Stomach smooth muscle (tissue), 2 donors: ENCODE measurements at regions not wholly inside any gene's neighbourhood (a gene's known extent, or its start where the extent isn't known, plus 50 kb on each side); places are given as distances from the start of the nearest gene placed in this dataset.

ENCODE experiments used
- H3K27ac ChIP-seq: one replicate; pipeline ENCODE4 v1.7.0; 2013; ENCODE audit warnings: mild to moderate bottlenecking, low read length, inconsistent platforms
- H3K27me3 ChIP-seq, 2 donors: one replicate each; pipeline ENCODE4 v1.7.0; 2013; ENCODE audit warnings: low read length in 2 of 2; ENCODE audit not compliant: insufficient read depth in 2 of 2, control insufficient read depth in 1 of 2
- H3K36me3 ChIP-seq, 2 donors: one replicate each; pipeline ENCODE4 v1.7.0; 2013; ENCODE audit warnings: low read length in 2 of 2; ENCODE audit not compliant: control insufficient read depth in 2 of 2, insufficient read depth in 2 of 2
- H3K4me1 ChIP-seq: one replicate; pipeline ENCODE4 v1.7.0; 2013; ENCODE audit warnings: low read length; ENCODE audit not compliant: control insufficient read depth, insufficient read depth
- H3K4me3 ChIP-seq, 2 donors: one replicate each; pipeline ENCODE4 v1.7.0; 2013; ENCODE audit warnings: low read length in 2 of 2
- H3K9ac ChIP-seq, 2 donors: one replicate each; pipeline ENCODE4 v1.7.0; 2013; ENCODE audit warnings: low read length in 2 of 2, mild to moderate bottlenecking in 1 of 2
- H3K9me3 ChIP-seq, 2 donors: one replicate each; pipeline ENCODE4 v1.7.0; 2013; ENCODE audit warnings: low read length in 2 of 2; ENCODE audit not compliant: control insufficient read depth in 2 of 2
- donor health status: healthy.
- donor health status: Pancreatic carcinoma.

- Histone ChIP-seq H3K27ac (no peak overlapping the region), H3K27me3 (no peaks in the 10 kb centered on the region), H3K36me3 (no peaks in the 10 kb centered on the region), H3K9me3 (no peaks in the 10 kb centered on the region), H3K9ac (no peak overlapping the region), H3K4me3 (no peak overlapping the region), H3K4me1 (peaks cover 17% of the 10 kb centered on the region)
These were observed 53.3 kb upstream of the KY start for GRCh38 chr3:134704133-134704532.

GRCh38 chr3:134704556-134704955, 53.7 kb upstream of the KY start:
- H3K27me3 ChIP-seq: no peaks in the 10 kb centered on the region
- H3K36me3 ChIP-seq: no peaks in the 10 kb centered on the region
- H3K4me3 ChIP-seq: no peak overlapping the region

DNA sequence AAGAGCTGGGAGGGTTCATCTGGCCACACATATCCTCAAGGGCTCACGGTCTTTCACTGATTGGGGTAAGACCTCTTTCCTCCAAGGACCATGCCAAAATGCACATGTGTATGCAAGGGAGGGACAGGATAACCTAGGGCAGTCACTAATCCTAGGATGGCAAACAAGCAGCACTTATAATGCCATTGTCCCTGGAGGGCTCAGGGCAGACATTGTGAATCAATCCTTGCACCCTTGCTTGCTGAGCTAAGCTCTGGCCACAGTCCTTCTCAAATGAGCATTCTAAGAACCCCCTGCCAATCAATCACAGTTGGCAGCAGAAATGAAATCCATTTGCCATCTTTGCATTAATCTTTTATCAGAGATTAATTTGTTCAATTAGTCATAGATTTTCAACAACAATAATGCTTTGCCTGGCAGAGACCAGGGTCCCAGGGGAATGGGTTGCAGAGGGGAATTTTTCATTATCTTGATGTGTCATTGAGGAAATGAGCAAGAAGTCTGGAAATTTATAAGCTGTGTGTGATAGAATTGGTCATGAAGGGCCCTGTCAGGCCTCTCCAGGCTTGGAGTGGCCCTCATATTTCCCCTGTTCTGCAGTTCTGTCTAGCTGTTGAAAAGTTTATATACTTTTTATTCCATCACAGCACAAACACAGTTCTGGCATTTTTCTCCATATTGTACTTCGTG, 57.2 kb upstream of the KY start:
- H3K36me3 ChIP-seq: no peaks in the 10 kb centered on the region
- no peaks in the 10 kb centered on the region for H3K9me3 ChIP-seq
- no peaks in the 10 kb centered on the region for H3K27me3 ChIP-seq
- no peak overlapping the region for H3K9ac ChIP-seq
- peaks cover 22% of the 10 kb centered on the region for H3K4me1 ChIP-seq
- no peak overlapping the region for H3K27ac ChIP-seq
- no peak overlapping the region for H3K4me3 ChIP-seq

More at GRCh38 chr3:134704556-134704955, 53.7 kb upstream of the KY start:
- H3K9ac ChIP-seq: no peak overlapping the region
- no peaks in the 10 kb centered on the region for H3K9me3 ChIP-seq
- H3K27ac ChIP-seq: no peak overlapping the region
- H3K4me1 ChIP-seq: peaks cover 17% of the 10 kb centered on the region

DNA sequence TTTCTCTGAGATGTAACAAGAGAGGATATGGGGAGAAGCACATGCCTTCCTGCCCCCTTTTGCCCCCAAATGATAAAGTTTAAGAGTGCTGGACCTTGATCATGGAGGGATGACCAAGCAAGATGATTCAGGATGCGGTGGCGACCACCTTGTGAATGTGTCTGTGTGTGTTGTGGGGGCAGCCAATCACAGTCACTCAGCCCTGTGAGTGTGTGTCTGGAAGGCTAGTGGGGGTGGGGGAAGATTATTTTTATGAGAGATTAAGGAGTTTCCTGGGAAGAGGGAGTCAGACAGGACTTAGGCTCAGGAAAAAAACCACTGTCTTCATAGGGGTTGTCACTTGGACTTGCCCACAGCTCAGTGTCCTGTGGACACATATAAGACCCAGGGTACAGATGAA, 57.8 kb upstream of the KY start:
- Histone ChIP-seq H3K4me1 (peaks cover 22% of the 10 kb centered on the region), H3K9ac (no peak overlapping the region), H3K27me3 (no peaks in the 10 kb centered on the region), H3K27ac (no peak overlapping the region), H3K36me3 (no peaks in the 10 kb centered on the region), H3K4me3 (no peak overlapping the region), H3K9me3 (no peaks in the 10 kb centered on the region)

- Histone ChIP-seq H3K27me3 (no peaks in the 10 kb centered on the region), H3K4me1 (peaks cover 22% of the 10 kb centered on the region), H3K27ac (no peak overlapping the region), H3K4me3 (no peak overlapping the region), H3K36me3 (no peaks in the 10 kb centered on the region), H3K9ac (no peak overlapping the region), H3K9me3 (no peaks in the 10 kb centered on the region)
These were observed 58.3 kb upstream of the KY start for GRCh38 chr3:134709076-134709475.

DNA sequence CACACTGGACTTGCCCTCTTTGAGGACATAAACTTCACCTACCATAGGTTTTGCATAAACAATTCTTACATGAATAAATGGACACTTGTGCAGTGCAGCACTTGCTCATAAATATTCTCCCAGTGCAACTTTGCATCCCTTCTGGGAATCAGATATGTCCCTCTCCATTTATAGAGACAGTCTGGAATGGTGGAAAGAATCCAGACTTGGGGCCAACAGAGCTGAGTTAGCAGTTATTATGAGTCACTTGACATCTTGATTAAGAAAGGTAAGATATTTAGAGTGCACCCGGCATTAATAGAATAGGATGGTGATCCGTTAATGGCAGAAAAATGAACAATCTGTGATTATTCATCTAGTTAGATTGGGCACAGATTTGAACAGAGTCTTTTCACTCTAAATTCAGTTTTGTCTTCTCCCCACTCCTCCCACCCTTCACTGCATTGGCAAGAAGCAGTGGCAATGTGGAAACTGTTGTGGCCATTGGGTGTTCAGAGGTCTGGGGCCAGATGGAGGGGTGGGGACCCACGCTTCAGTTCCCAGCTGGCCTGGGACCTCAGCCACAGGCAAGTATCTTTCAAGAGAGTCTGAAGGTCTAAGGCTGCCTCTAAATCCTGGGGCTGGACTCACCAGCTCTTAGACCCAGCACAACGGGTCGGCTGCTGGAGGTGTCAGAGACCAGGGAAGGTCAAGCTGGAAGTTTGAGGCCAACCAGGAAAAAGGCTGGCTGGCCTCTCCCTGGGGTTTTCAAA, 58.9 kb upstream of the KY start:
- H3K27ac ChIP-seq: peak overlapping the region; percentile 11
- no peak overlapping the region for H3K9ac ChIP-seq
- no peaks in the 10 kb centered on the region for H3K36me3 ChIP-seq
- peaks cover 22% of the 10 kb centered on the region for H3K4me1 ChIP-seq
- H3K4me3 ChIP-seq: no peak overlapping the region
- no peaks in the 10 kb centered on the region for H3K27me3 ChIP-seq
- H3K9me3 ChIP-seq: no peaks in the 10 kb centered on the region

DNA sequence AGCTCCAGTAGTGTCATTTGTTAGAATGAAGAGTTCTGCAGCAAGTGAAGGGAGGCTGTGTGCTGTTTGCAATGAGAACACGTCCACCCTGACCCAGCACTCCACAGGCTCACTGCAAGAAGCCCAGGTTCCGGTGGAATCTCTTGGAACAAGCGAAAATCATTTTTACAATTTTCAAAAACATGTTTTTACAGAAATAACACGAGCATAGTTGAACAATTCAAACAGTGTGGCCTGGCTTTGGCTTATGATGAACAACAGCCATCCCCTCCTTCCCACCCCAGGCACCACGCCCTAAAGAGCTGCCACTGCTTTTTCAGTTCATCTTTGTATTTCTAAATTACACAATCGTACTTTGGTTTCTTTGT, 59.5 kb upstream of the KY start:
- no peak overlapping the region for H3K4me3 ChIP-seq
- no peak overlapping the region for H3K9ac ChIP-seq
- H3K27me3 ChIP-seq: no peaks in the 10 kb centered on the region
- H3K4me1 ChIP-seq: peaks cover 22% of the 10 kb centered on the region
- H3K27ac ChIP-seq: no peak overlapping the region
- no peaks in the 10 kb centered on the region for H3K36me3 ChIP-seq
- H3K9me3 ChIP-seq: no peaks in the 10 kb centered on the region

DNA sequence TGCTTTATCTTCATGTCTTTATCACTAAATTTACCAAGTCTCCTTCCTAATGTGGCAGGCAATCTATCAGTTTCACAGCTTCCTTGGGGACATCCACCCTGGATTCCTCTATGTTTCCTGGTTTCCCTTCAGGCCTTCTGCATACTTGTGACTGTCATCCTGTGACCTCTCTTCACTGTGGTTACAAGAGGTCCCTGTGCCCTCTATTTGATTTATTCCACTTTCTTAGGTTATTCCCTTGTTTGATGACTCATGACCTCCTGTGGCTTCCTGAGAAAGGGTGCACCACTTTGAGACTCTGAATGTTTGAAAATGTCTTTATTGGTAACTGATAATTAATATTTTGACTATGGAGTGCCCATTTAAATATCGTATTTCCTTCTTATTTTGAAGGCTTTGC, 60.5 kb upstream of the KY start:
- Histone ChIP-seq H3K4me1 (peaks cover 22% of the 10 kb centered on the region), H3K36me3 (no peaks in the 10 kb centered on the region), H3K27ac (no peak overlapping the region), H3K4me3 (no peak overlapping the region), H3K27me3 (no peaks in the 10 kb centered on the region), H3K9me3 (no peaks in the 10 kb centered on the region), H3K9ac (no peak overlapping the region)

GRCh38 chr3:134713671-134714070, 62.8 kb upstream of the KY start:
- Histone ChIP-seq H3K27me3 (no peaks in the 10 kb centered on the region), H3K9me3 (no peaks in the 10 kb centered on the region), H3K4me1 (peaks cover 19% of the 10 kb centered on the region), H3K4me3 (no peak overlapping the region), H3K27ac (no peak overlapping the region), H3K36me3 (no peaks in the 10 kb centered on the region), H3K9ac (no peak overlapping the region)

- no peaks in the 10 kb centered on the region for H3K27me3 ChIP-seq
- H3K4me3 ChIP-seq: no peak overlapping the region
- no peak overlapping the region for H3K9ac ChIP-seq
- H3K9me3 ChIP-seq: no peaks in the 10 kb centered on the region
- H3K36me3 ChIP-seq: no peaks in the 10 kb centered on the region
- no peak overlapping the region for H3K27ac ChIP-seq
- no peaks in the 10 kb centered on the region for H3K4me1 ChIP-seq
These were observed 67.9 kb upstream of the KY start for GRCh38 chr3:134718726-134719125.

DNA sequence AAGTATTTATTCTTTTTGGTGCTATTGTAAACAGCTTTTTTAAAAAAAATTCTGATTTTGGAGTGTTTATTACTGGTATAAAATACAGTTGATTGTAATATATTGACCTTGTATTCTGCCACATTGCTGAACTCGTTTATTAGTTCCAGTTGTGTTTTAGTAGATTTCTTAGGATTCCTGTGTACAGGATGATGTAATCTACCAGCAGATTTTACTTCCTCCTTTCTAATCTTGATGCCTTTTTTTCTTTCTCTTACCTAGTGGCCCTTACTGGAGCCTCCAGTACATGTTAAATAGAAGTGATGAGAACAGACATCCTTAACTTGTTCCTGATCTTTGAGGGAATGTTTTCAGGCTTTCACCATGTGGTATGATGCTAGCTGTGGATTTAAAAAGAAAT, 70.4 kb upstream of the KY start:
- no peak overlapping the region for H3K9ac ChIP-seq
- no peaks in the 10 kb centered on the region for H3K9me3 ChIP-seq
- no peaks in the 10 kb centered on the region for H3K36me3 ChIP-seq
- no peak overlapping the region for H3K27ac ChIP-seq
- H3K4me1 ChIP-seq: no peaks in the 10 kb centered on the region
- no peaks in the 10 kb centered on the region for H3K27me3 ChIP-seq
- no peak overlapping the region for H3K4me3 ChIP-seq
